HG02885 (cell line): ENCODE measurements at regions not wholly inside any gene's neighbourhood (a gene's known extent, or its start where the extent isn't known, plus 50 kb on each side); places are given as distances from the start of the nearest gene placed in this dataset.
"Not testable (repeated sequence)": the region's sequence is repeated elsewhere in the genome, so short reads cannot be mapped to it uniquely, and the experiment has no call there.

ENCODE experiments used
- ATAC-seq: cut with Tn5 transposase; IDR thresholded peaks from one replicate; pipeline ENCODE4 v1.9.1; 2021; ENCODE audit warnings: mild to moderate bottlenecking; ENCODE audit not compliant: unreplicated experiment, poor library complexity

GRCh38 chr2:228458364-228458763 lies 276.9 kb upstream of the SPHKAP start:
- no peak for ATAC-seq

GRCh38 chr2:228447266-228447915 lies 265.9 kb upstream of the SPHKAP start:
- ATAC-seq: no peak

- no peak for ATAC-seq
These were observed 265.2 kb upstream of the SPHKAP start for GRCh38 chr2:228446734-228447133.

GRCh38 chr2:228444161-228444560 lies 262.7 kb upstream of the SPHKAP start:
- no peak for ATAC-seq

GRCh38 chr2:228433721-228434120 lies 252.2 kb upstream of the SPHKAP start:
- no peak for ATAC-seq

- no peak for ATAC-seq
These were observed 250.6 kb upstream of the SPHKAP start for GRCh38 chr2:228432116-228432515.

- ATAC-seq: no peak
These were observed 249.5 kb upstream of the SPHKAP start for GRCh38 chr2:228430986-228431385.

GRCh38 chr2:228426502-228427216 lies 245.2 kb upstream of the SPHKAP start:
- no peak for ATAC-seq

- ATAC-seq: not testable (repeated sequence)
These were observed 244.0 kb upstream of the SPHKAP start for GRCh38 chr2:228425411-228426060.

GRCh38 chr2:228417956-228418355 lies 236.5 kb upstream of the SPHKAP start:
- ATAC-seq: no peak

GRCh38 chr2:228417526-228417925 lies 236.0 kb upstream of the SPHKAP start:
- no peak for ATAC-seq

GRCh38 chr2:228410061-228410460 lies 228.6 kb upstream of the SPHKAP start:
- ATAC-seq: no peak

- ATAC-seq: no peak
These were observed 228.0 kb upstream of the SPHKAP start for GRCh38 chr2:228409493-228409892.

GRCh38 chr2:228408529-228409227 lies 227.2 kb upstream of the SPHKAP start:
- no peak for ATAC-seq

GRCh38 chr2:228407821-228408220 lies 226.3 kb upstream of the SPHKAP start:
- ATAC-seq: no peak

GRCh38 chr2:228401065-228401912 lies 219.8 kb upstream of the SPHKAP start:
- ATAC-seq: peak; percentile 65

GRCh38 chr2:228387776-228388175 lies 206.3 kb upstream of the SPHKAP start:
- ATAC-seq: no peak

GRCh38 chr2:228378696-228379425 lies 197.4 kb upstream of the SPHKAP start:
- ATAC-seq: no peak

- no peak for ATAC-seq
These were observed 196.7 kb upstream of the SPHKAP start for GRCh38 chr2:228378233-228378632.
